GM12873 (cell line): ENCODE measurements at regions not wholly inside any gene's neighbourhood (a gene's known extent, or its start where the extent isn't known, plus 50 kb on each side); places are given as distances from the start of the nearest gene placed in this dataset.

ENCODE experiments used
- TF ChIP-seq, protein P1 (sequence below): IDR thresholded peaks from 2 replicates; pipeline ENCODE4 v1.5.1; 2012; ENCODE audit warnings: low read depth, mild to moderate bottlenecking, moderate library complexity, low read length, control low read depth; ENCODE audit not compliant: insufficient read depth; ENCODE audit errors: missing control alignments

DNA sequence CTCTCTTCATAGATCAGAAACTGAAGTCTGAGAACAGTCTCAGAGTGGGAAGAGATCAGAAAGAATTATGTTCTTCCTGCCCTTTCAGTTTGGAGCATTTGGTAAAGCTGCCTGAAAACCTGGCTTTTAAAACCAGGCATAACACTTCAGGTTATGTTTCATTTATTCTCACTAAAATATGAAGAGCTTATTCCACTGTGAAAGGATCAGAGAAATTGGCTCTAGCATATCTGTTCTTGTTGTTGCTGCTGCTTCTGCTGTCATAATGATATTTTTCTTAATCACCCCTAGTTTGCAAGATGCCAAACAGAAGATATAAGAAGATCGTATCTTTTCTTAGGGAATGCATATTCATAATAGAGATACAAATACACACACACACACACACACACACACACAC lies 476.9 kb downstream of the XIRP2 start:
- TF ChIP-seq, protein P1, sequence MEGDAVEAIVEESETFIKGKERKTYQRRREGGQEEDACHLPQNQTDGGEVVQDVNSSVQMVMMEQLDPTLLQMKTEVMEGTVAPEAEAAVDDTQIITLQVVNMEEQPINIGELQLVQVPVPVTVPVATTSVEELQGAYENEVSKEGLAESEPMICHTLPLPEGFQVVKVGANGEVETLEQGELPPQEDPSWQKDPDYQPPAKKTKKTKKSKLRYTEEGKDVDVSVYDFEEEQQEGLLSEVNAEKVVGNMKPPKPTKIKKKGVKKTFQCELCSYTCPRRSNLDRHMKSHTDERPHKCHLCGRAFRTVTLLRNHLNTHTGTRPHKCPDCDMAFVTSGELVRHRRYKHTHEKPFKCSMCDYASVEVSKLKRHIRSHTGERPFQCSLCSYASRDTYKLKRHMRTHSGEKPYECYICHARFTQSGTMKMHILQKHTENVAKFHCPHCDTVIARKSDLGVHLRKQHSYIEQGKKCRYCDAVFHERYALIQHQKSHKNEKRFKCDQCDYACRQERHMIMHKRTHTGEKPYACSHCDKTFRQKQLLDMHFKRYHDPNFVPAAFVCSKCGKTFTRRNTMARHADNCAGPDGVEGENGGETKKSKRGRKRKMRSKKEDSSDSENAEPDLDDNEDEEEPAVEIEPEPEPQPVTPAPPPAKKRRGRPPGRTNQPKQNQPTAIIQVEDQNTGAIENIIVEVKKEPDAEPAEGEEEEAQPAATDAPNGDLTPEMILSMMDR = no peak

DNA sequence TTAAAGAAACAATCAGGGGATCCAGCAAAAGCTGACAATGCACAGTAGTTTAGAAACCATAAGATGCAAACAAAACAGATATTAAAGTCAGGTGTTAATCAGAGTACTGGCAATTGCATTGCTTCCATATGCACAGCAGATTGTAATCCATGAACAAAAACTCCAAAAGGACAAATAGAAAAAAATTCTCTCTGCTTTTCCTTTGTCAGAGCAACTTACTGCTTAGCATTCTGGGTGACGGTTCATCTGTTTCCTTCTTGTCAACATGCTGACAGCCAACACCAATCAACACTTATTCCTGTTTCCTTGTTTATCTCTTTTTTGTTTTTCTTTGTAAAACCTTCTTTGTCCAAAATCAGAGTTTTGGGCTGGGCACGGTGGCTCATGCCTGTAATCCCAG lies 473.1 kb downstream of the XIRP2 start:
- TF ChIP-seq, protein P1 = no peak

DNA sequence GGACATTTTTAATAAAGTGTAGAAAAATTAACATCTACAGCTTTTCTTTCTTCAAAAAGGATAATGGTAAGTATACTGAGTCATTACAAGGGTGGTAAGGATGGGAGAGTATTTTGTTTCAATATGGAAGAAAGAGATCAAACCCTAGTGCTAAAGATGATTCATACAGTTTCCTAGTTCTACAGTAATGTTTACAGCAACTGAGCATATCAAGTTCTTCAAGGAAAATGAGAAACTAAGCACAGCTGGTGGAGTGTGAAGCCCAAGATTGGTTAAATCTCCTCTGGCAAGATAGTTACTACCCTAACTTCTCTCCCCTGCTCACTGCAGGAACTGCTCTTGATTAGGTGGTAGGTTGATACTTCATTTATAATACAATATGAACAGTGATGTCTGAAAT lies 467.5 kb downstream of the XIRP2 start:
- TF ChIP-seq, protein P1 = no peak

DNA sequence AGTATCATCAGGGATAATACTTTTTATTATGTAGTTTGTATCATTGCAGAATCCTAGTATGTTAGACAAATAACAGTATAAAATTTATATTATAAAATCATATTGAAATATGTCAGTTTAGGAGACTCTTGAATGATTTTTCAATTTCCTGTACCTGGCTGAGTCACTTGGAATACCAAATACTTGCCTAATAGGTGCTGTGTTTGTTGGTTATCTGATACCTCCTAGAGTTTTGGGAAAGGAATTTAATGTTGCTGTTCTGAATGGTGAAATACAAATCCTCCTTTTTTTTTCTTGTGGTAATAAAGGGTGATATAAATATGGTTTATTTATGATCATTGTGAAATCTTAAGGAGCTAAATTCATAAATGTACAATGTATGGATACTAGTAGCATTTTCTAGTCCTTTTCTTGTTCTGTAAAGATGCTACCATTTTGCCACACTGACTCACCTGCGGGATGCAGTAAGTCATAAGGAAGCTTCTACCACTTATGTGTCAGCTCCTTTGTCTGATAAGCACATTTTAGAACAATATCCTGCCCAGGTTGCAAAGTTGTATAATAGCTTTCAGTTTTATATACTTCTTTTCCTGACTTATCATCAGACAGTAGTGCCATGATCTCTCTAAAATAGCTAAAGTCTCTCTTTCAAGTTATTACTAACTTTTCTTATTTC lies 465.5 kb downstream of the XIRP2 start:
- TF ChIP-seq, protein P1 = no peak

DNA sequence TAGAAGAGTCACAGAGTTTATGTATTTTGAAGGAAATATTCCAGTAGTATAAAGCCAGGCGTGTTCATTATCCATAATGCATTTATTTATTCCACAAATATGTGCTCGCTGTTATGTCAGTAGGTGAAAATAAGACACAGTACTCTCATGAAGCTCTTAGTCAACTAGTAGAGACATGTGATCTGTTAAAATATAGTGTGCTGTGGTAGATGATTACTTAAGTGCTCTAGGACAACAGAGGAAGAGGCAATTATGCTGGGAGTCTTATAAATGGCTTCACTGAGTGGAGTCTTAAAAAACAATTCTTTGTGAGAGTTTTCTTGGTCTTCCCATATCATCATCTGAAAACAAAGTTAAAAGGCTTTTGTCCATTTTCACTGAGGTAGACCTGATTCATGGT lies 457.3 kb downstream of the XIRP2 start:
- TF ChIP-seq, protein P1 = no peak

DNA sequence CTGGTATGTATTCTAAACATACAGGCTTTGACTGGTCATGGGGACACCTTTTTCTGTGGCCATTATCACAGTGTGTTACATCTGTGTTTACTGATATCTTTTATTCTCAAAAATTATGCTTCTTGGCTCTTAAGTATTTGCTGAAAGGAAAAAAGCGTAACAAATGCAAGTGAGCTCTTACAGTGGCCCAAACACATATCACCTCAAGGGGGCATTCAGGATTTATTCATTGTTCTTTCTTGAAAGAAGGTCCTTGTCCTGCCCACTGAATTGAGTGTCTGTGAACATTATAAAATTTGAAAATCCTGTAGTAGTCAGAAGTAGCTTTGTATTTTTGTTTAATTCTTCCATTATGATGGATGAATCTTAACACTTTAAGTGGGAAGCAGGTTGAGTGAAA lies 454.5 kb downstream of the XIRP2 start:
- TF ChIP-seq, protein P1 = no peak

DNA sequence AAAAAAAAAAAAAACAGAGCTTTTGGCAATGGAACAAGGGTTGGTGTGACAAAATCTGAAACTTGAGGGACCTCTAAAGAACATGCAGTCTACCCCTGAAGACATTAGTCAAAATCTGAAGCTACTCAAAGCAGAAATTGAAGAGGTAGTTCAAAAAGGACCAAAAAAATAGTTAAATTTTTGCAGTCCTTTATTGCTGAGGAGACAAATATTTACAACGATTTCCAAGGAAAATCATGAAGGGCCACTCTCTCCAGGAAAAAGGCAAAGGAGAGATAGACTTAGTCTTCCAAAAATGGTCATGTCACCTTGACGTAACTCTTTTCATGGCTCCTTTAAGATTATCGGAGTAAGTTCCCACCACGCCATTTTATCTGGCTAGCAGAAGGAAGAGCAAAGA lies 452.0 kb downstream of the XIRP2 start:
- TF ChIP-seq, protein P1 = no peak
